IPS-18a (cell line): ENCODE measurements at regions not wholly inside any gene's neighbourhood (a gene's known extent, or its start where the extent isn't known, plus 50 kb on each side); places are given as distances from the start of the nearest gene placed in this dataset.

ENCODE experiments used
- H3K27ac ChIP-seq: one replicate; pipeline ENCODE4 v1.5.1; 2013; ENCODE audit warnings: low read length
- H3K27me3 ChIP-seq: one replicate; pipeline ENCODE4 v1.6.1; 2013; ENCODE audit warnings: mild to moderate bottlenecking, low read length; ENCODE audit not compliant: control insufficient read depth, insufficient read depth
- H3K36me3 ChIP-seq: one replicate; pipeline ENCODE4 v1.6.1; 2013; ENCODE audit warnings: low read depth, low read length; ENCODE audit not compliant: control insufficient read depth
- H3K4me1 ChIP-seq: one replicate; pipeline ENCODE4 v1.6.1; 2013; ENCODE audit warnings: low read depth, low read length; ENCODE audit not compliant: control insufficient read depth
- H3K4me3 ChIP-seq: one replicate; pipeline ENCODE4 v1.5.1; 2013; ENCODE audit warnings: low read length
- H3K9ac ChIP-seq: one replicate; pipeline ENCODE4 v1.6.1; 2013; ENCODE audit warnings: mild to moderate bottlenecking, low read length, moderate library complexity
- H3K9me3 ChIP-seq: one replicate; pipeline ENCODE4 v1.6.1; 2013; ENCODE audit warnings: low read depth, low read length; ENCODE audit not compliant: control insufficient read depth

DNA sequence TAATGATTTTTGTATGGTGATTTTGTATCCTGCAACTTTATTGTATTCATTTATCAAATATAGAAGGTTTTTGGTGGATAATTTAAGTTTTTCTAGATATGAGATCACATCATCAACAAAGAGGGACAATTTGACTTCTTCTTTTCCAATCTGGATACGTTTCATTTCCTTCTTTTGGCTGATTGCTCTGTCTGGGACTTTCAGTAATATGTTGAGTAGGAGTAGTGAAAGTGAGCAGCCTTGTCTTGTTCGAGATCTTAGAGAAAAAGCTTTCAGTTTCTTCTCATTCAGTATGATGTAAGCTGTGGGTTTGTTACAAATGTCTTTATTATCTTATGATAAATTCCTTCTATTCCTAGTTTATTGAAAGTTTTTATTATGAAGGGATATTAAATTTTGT, 352.0 kb upstream of the DACH1 start:
- Histone ChIP-seq H3K4me3 (no peak overlapping the region), H3K27me3 (no peaks in the 10 kb centered on the region), H3K9ac (no peak overlapping the region), H3K9me3 (no peaks in the 10 kb centered on the region), H3K4me1 (no peaks in the 10 kb centered on the region), H3K36me3 (no peaks in the 10 kb centered on the region), H3K27ac (no peak overlapping the region)

DNA sequence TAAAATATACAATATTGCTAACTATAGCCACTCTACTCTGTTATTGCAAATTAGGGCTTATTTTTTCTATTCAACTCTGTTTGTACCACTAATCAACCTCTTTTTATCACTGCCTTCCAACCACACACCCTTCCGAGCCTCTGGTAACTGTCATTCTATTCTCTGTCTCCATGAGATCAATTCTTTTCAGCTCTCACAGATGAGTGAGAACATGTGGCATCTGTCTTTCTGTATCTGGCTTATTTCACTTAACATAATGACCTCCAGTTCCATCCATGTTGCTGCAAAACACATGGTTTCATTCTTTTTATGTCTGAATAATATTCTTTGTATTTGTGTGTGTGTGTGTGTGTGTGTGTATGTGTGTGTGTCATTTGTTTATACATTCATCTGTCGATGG, 350.1 kb upstream of the DACH1 start:
- Histone ChIP-seq H3K36me3 (no peaks in the 10 kb centered on the region), H3K4me1 (no peaks in the 10 kb centered on the region), H3K9ac (no peak overlapping the region), H3K27me3 (no peaks in the 10 kb centered on the region), H3K9me3 (no peaks in the 10 kb centered on the region), H3K27ac (no peak overlapping the region), H3K4me3 (no peak overlapping the region)

DNA sequence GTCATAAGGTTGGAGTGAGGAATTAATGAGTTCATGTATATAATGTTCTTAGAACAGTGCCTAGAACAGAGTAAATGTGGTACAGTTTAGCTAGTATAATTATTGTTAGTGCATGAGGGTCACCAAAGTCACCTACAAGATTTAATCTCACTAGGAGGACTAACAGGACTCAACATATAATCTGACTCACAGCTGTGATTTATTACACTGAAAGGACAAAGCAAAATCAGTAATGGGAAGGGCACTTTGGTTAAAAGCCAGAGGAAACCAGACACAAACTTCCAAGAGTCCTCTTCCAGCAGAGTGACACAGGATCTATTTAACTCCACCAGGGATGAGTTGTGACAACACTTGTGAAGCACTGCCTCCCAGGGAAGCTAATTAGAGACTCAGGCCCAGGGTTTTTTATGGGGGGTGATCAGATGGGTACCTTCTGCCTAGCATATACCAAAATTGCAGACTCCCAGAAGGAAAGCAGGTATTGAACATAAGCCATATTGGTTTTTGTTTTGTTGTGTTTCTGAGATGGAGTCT, 341.2 kb upstream of the DACH1 start:
- Histone ChIP-seq H3K9ac (no peak overlapping the region), H3K36me3 (no peaks in the 10 kb centered on the region), H3K27me3 (no peaks in the 10 kb centered on the region), H3K9me3 (no peaks in the 10 kb centered on the region), H3K4me3 (no peak overlapping the region), H3K4me1 (no peaks in the 10 kb centered on the region), H3K27ac (no peak overlapping the region)

DNA sequence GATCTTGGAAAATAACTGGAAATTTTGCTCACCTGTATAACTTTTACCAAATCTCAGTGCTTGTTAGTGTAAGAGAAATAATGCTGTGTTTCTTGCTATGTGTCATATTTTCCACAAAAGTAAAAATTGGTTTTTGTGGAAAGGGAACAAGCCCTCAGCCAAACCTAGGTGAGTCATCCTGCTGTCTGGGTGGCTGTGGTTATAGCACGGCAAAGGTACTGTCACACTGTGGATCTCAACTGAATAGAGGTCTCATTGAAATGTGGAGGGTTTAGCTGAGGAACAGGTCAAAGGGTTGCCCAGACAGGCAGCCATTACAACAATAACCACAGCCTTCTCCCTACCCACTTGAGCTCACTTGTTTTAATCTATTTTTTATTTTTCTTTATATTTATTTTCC, 338.8 kb upstream of the DACH1 start:
- Histone ChIP-seq H3K27ac (no peak overlapping the region), H3K4me3 (no peak overlapping the region), H3K9ac (no peak overlapping the region), H3K4me1 (no peaks in the 10 kb centered on the region), H3K36me3 (no peaks in the 10 kb centered on the region), H3K27me3 (no peaks in the 10 kb centered on the region), H3K9me3 (no peaks in the 10 kb centered on the region)

DNA sequence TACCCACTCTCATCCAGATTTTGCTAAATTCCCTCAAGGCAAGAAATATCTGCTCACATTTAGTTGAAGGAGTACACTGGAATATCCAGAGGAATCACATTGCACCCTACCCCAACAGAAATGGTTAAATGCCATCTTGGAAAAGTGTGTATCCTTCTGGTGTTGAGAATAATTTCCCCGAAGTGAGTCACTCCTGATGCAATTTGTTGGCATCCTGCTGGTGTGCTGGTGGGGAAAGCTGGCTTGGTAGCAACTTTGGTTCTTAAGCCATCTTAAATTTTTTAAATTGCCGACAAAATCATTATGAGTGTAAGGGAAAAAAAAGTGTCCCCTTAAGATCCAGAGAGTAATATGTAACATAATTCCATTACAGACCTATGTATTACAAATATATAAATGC, 337.3 kb upstream of the DACH1 start:
- H3K9ac ChIP-seq, result no peak overlapping the region
- H3K27ac ChIP-seq, result no peak overlapping the region
- no peaks in the 10 kb centered on the region for H3K9me3 ChIP-seq
- no peak overlapping the region for H3K4me3 ChIP-seq
- H3K4me1 ChIP-seq, result no peaks in the 10 kb centered on the region
- no peaks in the 10 kb centered on the region for H3K36me3 ChIP-seq
- no peaks in the 10 kb centered on the region for H3K27me3 ChIP-seq

DNA sequence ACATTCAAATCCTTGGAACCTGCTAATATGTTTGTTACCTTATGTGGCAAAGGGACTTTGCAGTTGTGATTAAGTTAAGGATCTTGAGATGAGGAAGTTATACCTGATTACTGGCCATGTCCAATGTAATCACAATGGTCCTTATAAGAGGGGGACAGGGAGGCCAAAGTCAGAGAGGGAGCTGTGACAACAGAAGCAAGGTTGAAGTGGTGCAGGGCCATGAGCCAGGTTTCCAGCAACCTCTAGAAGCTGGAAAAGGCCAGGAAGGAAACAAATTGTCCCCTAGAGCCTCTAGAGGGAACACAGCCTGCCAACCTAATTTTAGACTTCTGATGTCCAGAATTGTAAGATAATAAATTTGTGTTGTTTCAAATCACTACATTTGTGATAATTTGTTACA, 334.7 kb upstream of the DACH1 start:
- Histone ChIP-seq H3K4me1 (no peaks in the 10 kb centered on the region), H3K27me3 (no peaks in the 10 kb centered on the region), H3K36me3 (no peaks in the 10 kb centered on the region), H3K4me3 (no peak overlapping the region), H3K9me3 (no peaks in the 10 kb centered on the region), H3K9ac (no peak overlapping the region), H3K27ac (no peak overlapping the region)

DNA sequence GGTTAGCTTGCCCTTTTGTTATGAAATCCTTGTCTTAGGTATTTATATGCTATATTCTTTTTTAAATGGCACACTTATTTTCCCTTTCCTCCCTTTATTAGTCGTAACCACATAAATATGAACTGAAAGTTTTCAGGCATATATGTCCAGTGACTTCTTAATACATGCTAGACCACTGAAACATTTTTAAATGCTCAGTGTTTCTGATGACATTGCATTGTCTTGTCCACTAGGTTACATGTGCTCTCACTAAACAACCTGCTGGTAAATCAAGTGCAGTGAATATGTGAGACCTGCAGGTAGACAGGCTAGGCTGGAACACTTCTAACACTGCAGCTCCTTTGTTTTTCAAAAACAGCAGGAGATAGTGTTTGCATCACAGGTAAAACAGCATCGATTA, 332.6 kb upstream of the DACH1 start:
- Histone ChIP-seq H3K27me3 (no peaks in the 10 kb centered on the region), H3K4me1 (no peaks in the 10 kb centered on the region), H3K36me3 (no peaks in the 10 kb centered on the region), H3K9ac (no peak overlapping the region), H3K4me3 (no peak overlapping the region), H3K27ac (no peak overlapping the region), H3K9me3 (no peaks in the 10 kb centered on the region)

DNA sequence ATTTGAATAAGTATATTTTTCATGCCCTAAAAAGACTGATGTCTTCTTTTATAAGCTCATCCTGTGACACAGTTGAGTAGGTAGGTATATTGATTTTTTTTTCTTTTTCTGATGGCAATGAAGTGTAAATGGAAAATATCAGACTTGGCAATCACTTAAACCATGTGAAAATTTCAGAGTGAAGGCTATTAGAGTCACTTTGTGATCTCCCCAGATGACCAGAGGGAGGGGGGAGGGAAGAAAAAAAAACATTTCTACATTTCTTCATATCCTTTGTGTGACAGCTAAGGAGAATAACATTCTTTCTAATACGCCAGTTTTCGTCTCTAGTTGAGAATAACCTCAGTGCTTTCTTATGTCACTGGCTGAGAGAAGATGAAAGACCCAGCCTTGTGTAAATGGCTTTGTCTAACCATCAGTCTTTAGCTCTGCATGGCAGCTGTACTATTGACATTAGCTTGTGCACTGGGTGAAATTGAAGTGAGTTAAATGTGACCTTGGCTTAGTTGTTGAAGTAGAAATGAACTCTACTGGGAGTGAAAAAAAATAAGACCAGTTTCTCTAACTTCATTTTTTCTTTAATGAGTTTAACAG, 332.1 kb upstream of the DACH1 start:
- no peaks in the 10 kb centered on the region for H3K36me3 ChIP-seq
- H3K4me3 ChIP-seq, result no peak overlapping the region
- no peaks in the 10 kb centered on the region for H3K4me1 ChIP-seq
- H3K9ac ChIP-seq, result no peak overlapping the region
- H3K27me3 ChIP-seq, result no peaks in the 10 kb centered on the region
- no peak overlapping the region for H3K27ac ChIP-seq
- H3K9me3 ChIP-seq, result no peaks in the 10 kb centered on the region

DNA sequence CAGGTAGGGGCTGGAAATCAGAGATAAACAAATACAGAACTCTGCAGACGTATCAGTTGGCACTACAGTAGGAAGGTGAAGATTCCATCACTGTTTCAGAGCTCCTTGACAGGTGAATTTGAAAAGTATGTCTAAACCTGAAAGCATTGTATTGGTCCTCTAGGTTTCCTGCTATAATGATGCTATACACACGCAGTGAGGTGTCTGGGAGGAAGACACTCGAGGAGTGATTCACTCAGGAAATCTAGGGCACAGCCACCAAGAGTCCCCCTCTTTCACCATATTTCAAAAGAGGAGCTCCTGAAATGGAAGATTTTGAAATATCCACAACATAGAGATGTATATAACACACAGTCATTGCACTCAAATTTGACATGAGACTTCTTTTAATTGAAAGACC, 331.0 kb upstream of the DACH1 start:
- Histone ChIP-seq H3K36me3 (no peaks in the 10 kb centered on the region), H3K9me3 (no peaks in the 10 kb centered on the region), H3K9ac (no peak overlapping the region), H3K4me3 (no peak overlapping the region), H3K27ac (no peak overlapping the region), H3K4me1 (no peaks in the 10 kb centered on the region), H3K27me3 (no peaks in the 10 kb centered on the region)

DNA sequence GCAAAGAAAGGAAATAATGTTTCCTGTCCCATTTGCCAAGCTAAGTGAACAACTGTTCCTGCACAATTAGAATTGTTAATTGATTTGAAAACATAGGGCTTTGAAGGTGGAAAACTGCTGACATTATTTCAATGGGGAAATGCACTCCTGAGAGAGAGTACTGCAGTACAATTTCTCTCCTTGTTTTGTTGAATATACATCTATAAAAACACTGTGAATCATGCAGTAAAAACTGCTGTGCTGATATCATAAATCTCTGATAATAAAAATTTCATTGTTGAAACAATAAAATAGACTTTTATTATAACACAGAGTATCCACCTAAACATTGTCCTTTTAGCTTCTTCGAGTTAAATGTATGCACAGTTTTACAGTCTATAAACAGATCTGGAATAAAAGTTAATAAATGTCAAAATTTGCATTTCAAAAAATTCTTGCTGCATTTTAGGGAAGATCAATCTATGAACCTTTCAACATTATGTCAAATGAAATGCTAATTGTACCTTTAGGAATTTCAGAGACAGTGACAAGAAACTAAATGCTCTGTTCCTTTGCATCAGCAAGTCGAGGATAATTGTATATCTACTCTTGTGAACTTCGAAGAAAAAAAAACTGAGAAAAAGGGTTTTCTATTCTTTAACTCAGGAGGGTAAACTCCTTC, 328.2 kb upstream of the DACH1 start:
- Histone ChIP-seq H3K9ac (no peak overlapping the region), H3K9me3 (no peaks in the 10 kb centered on the region), H3K27me3 (no peaks in the 10 kb centered on the region), H3K36me3 (no peaks in the 10 kb centered on the region), H3K4me1 (no peaks in the 10 kb centered on the region), H3K4me3 (no peak overlapping the region), H3K27ac (no peak overlapping the region)

DNA sequence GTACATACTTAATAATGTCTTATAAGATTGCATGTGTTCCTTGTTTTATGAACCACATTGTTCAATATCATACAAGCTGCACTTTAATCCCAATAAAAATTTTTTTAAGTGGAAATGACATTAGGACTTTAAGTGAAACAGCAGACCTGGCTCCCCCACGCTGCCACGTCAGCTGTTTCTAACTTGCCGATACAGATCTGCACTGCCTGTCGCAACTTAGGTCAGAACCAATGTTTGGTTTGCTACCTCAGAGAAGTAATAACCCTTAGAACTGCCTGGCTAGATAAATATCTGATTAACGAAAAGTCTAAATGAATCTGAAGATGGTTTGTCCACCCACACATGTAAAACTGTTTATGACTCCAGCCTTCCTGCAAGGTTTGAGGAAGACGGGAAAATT, 327.5 kb upstream of the DACH1 start:
- Histone ChIP-seq H3K4me1 (no peaks in the 10 kb centered on the region), H3K9ac (no peak overlapping the region), H3K36me3 (no peaks in the 10 kb centered on the region), H3K9me3 (no peaks in the 10 kb centered on the region), H3K27ac (no peak overlapping the region), H3K4me3 (no peak overlapping the region), H3K27me3 (no peaks in the 10 kb centered on the region)

DNA sequence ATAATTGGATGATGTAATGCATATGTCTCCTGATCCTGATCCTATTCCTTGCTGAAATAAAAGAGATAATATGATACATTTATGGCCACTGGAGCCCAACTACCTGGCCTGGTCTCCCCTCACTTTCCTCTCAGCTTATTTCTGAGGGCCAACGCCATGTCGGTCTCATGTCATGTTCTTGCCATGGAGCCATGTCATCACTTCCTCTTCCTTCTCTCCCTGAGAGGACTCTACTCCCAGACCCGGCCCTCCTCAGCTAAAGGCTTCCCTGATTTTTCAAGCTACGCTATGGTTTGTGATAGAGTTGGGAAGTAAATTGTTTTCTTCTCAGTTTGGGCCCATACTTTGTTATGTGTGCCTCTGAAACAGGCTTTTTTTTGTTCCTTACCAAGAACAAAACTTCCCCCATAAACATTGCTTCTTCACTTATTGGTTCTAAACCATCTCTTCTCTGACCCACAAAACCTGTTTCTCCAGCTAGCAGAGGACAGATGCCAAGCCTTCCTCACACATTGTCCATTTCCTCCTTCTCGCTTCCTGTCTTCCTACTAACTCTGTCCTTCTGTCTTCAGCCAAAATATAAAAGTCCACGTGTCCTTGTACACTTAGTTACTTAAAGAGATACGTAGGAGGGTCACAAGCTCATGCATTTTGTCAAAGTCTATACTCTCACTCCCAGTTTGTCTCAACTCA, 319.9 kb upstream of the DACH1 start:
- Histone ChIP-seq H3K9ac (no peak overlapping the region), H3K9me3 (no peaks in the 10 kb centered on the region), H3K27ac (no peak overlapping the region), H3K4me1 (no peaks in the 10 kb centered on the region), H3K27me3 (no peaks in the 10 kb centered on the region), H3K4me3 (no peak overlapping the region), H3K36me3 (no peaks in the 10 kb centered on the region)
